ENCODE measurements at regions not wholly inside any gene's neighbourhood (a gene's known extent, or its start where the extent isn't known, plus 50 kb on each side); places are given as distances from the start of the nearest gene placed in this dataset.

DNA sequence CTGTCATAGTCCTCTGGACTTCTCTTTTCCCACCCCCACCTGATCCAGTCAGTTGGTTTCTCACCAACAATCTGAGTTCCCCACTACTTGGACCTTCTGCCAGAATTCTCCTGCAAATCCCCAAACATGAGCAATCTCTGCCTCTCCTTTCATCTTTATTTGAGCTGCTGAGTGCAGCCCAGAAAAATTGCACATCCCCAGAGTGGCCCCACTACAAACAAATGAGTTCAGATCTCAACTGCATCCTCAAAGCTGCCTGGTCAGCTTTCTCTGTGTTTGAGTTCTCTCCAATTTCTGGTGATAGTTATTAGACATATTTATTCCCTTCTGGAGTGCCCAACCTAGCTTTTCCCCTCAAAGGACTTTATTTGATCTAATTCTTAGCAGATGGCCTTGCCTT lies 102.2 kb downstream of the PSAT1 start:
- intact Hi-C loops (cut with DNase I; ENCODE audit: low total_unique reads) (no loop called here), in situ Hi-C loops (cut with MboI; ENCODE audit: low pct_ligation_motif_present in 1 of 4, low pct_unique_long_range_greater_than_20kb in 1 of 4, low sequenced_read_pairs in 3 of 4) (no loop called here)
- Histone ChIP-seq H3K9me3 (peaks cover 7% of the 10 kb centered on the region in 2 donors), H3K36me3 (no peaks in the 10 kb centered on the region), H3K27me3 (peaks cover 7% of the 10 kb centered on the region), H3K27ac (no peak overlapping the region), H3K4me3 (no peak overlapping the region), H3K4me1 (no peaks in the 10 kb centered on the region)
- DNase-seq: no peak
- TF ChIP-seq POLR2A (IDR thresholded peaks at IDR 0.05) (no peak), POLR2AphosphoS5 (IDR thresholded peaks at IDR 0.05) (no peak), EP300 (IDR thresholded peaks at IDR 0.05; ENCODE audit: low read depth) (no peak), CTCF (IDR thresholded peaks at IDR 0.05) (no peak)

DNA sequence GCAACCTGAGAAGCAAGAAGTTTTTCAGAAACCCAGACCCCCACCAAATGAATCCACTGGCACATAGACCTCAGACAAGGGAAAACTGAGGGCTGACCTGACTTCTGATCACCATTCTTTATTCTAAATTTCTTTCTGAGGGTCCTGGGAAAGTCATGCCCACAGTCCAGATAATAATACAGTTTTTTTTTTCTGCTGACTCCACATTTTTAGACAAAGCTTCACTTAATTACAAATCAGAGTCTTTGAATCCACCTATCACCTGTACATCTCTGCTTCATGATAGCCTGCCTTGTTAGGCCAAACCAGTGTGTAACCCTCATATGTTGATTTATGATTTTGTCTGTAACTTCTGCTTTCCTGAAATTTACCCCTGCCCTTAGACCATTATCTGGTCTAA lies 103.6 kb downstream of the PSAT1 start:
- intact Hi-C loops (cut with DNase I; ENCODE audit: low total_unique reads) (no loop called here), in situ Hi-C loops (cut with MboI; ENCODE audit: low pct_ligation_motif_present in 1 of 4, low pct_unique_long_range_greater_than_20kb in 1 of 4, low sequenced_read_pairs in 3 of 4) (no loop called here)
- no peaks in the 10 kb centered on the region for H3K36me3 ChIP-seq
- no peaks in the 10 kb centered on the region for H3K4me1 ChIP-seq
- TF ChIP-seq POLR2A (IDR thresholded peaks at IDR 0.05) (no peak), EP300 (IDR thresholded peaks at IDR 0.05; ENCODE audit: low read depth) (no peak), POLR2AphosphoS5 (IDR thresholded peaks at IDR 0.05) (no peak), CTCF (IDR thresholded peaks at IDR 0.05) (no peak)
- H3K27me3 ChIP-seq: peaks cover 7% of the 10 kb centered on the region
- no peak overlapping the region for H3K27ac ChIP-seq
- no peak overlapping the region for H3K4me3 ChIP-seq
- no peak for DNase-seq
- H3K9me3 ChIP-seq: peaks cover 0 to under 1% of the 10 kb centered on the region in 2 donors

GRCh38 chr9:78405461-78405860 lies 108.5 kb downstream of the PSAT1 start:
- Histone ChIP-seq H3K27ac (no peak overlapping the region), H3K4me1 (no peaks in the 10 kb centered on the region), H3K27me3 (no peaks in the 10 kb centered on the region), H3K36me3 (no peaks in the 10 kb centered on the region), H3K9me3 (no peaks in the 10 kb centered on the region), H3K4me3 (no peak overlapping the region)
- no peak for TF ChIP-seq EP300 (IDR thresholded peaks at IDR 0.05; ENCODE audit: low read depth)
- TF ChIP-seq POLR2A (IDR thresholded peaks at IDR 0.05): no peak
- no peak for TF ChIP-seq CTCF (IDR thresholded peaks at IDR 0.05)
- TF ChIP-seq POLR2AphosphoS5 (IDR thresholded peaks at IDR 0.05): no peak
- DNase-seq: no peak
- in situ Hi-C loops (cut with MboI; ENCODE audit: low pct_ligation_motif_present in 1 of 4, low pct_unique_long_range_greater_than_20kb in 1 of 4, low sequenced_read_pairs in 3 of 4): no loop called here
- WGBS, 2 donors (ENCODE audit: low coverage in 1 of 2): 83 to 90% methylated on average over 2 to 3 of the region's 3 CpGs
- intact Hi-C loops (cut with DNase I; ENCODE audit: low total_unique reads): no loop called here

GRCh38 chr9:78406146-78406545 lies 109.2 kb downstream of the PSAT1 start:
- TF ChIP-seq POLR2AphosphoS5 (IDR thresholded peaks at IDR 0.05) (no peak), CTCF (IDR thresholded peaks at IDR 0.05) (no peak)
- H3K36me3 ChIP-seq: no peaks in the 10 kb centered on the region
- in situ Hi-C loops (cut with MboI; ENCODE audit: low pct_ligation_motif_present in 1 of 4, low pct_unique_long_range_greater_than_20kb in 1 of 4, low sequenced_read_pairs in 3 of 4) (no loop called here), intact Hi-C loops (cut with DNase I; ENCODE audit: low total_unique reads) (no loop called here)
- WGBS, 2 donors (ENCODE audit: low coverage in 1 of 2): 83 to 86% methylated on average over 1 of the region's 1 CpG
- no peaks in the 10 kb centered on the region for H3K4me1 ChIP-seq
- H3K27me3 ChIP-seq: no peaks in the 10 kb centered on the region
- no peaks in the 10 kb centered on the region for H3K9me3 ChIP-seq
- no peak overlapping the region for H3K27ac ChIP-seq
- no peak for DNase-seq
- no peak overlapping the region for H3K4me3 ChIP-seq

Measured in transverse colon (tissue), 4 donors.